ENCODE measurements at regions not wholly inside any gene's neighbourhood (a gene's known extent, or its start where the extent isn't known, plus 50 kb on each side); places are given as distances from the start of the nearest gene placed in this dataset.

- 91% methylated on average over 10 of the region's 10 CpGs for WGBS
Measured at GRCh38 chr2:128410035-128410757, 91.5 kb upstream of the HS6ST1 start.

More at GRCh38 chr2:128410035-128410757, 91.5 kb upstream of the HS6ST1 start:
- Histone ChIP-seq H3K4me1 (ENCODE audit: control insufficient read depth in 4 of 4, insufficient read depth in 4 of 4, low read length in 3 of 4) (no peaks in the 10 kb centered on the region), H3K27ac (ENCODE audit: low read depth in 1 of 2, low read length in 2 of 2) (no peak overlapping the region), H3K9me3 (ENCODE audit: control insufficient read depth in 4 of 4, low read length in 3 of 4) (no peaks in the 10 kb centered on the region), H3K36me3 (ENCODE audit: control insufficient read depth in 4 of 4, insufficient read depth in 3 of 4, low read depth in 1 of 4, low read length in 3 of 4) (no peaks in the 10 kb centered on the region), H3K27me3 (ENCODE audit: control insufficient read depth in 4 of 4, insufficient read depth in 4 of 4, low read length in 3 of 4) (no peaks in the 10 kb centered on the region), H3K4me3 (ENCODE audit: low read depth in 1 of 3, low read length in 3 of 3) (no peak overlapping the region), H3K9ac (ENCODE audit: low read depth in 1 of 2, low read length in 2 of 2) (no peak overlapping the region)
- TF ChIP-seq, protein P1, sequence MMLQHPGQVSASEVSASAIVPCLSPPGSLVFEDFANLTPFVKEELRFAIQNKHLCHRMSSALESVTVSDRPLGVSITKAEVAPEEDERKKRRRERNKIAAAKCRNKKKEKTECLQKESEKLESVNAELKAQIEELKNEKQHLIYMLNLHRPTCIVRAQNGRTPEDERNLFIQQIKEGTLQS (IDR thresholded peaks at IDR 0.05), result no peak
- no peak for TF ChIP-seq CTCF (IDR thresholded peaks at IDR 0.05; ENCODE audit: low read depth, low read length, missing input control)
- no peak for TF ChIP-seq JUND (IDR thresholded peaks at IDR 0.05)
- TF ChIP-seq, protein P2, sequence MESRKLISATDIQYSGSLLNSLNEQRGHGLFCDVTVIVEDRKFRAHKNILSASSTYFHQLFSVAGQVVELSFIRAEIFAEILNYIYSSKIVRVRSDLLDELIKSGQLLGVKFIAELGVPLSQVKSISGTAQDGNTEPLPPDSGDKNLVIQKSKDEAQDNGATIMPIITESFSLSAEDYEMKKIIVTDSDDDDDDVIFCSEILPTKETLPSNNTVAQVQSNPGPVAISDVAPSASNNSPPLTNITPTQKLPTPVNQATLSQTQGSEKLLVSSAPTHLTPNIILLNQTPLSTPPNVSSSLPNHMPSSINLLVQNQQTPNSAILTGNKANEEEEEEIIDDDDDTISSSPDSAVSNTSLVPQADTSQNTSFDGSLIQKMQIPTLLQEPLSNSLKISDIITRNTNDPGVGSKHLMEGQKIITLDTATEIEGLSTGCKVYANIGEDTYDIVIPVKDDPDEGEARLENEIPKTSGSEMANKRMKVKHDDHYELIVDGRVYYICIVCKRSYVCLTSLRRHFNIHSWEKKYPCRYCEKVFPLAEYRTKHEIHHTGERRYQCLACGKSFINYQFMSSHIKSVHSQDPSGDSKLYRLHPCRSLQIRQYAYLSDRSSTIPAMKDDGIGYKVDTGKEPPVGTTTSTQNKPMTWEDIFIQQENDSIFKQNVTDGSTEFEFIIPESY (IDR thresholded peaks at IDR 0.05), result no peak
- TF ChIP-seq FOXA1 (IDR thresholded peaks at IDR 0.05), result no peak
- TF ChIP-seq, protein P3, sequence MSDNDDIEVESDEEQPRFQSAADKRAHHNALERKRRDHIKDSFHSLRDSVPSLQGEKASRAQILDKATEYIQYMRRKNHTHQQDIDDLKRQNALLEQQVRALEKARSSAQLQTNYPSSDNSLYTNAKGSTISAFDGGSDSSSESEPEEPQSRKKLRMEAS (IDR thresholded peaks at IDR 0.05), result no peak
- no peak for TF ChIP-seq HNF4A (conservative IDR thresholded peaks at IDR 0.05)
- no peak for TF ChIP-seq RXRA (IDR thresholded peaks at IDR 0.05)
- no peak for TF ChIP-seq HNF4G (IDR thresholded peaks at IDR 0.05)
- no peak for TF ChIP-seq TAF1 (conservative IDR thresholded peaks at IDR 0.05)
- no peak for TF ChIP-seq EGR1 (IDR thresholded peaks at IDR 0.05; ENCODE audit: low read depth in 2 of 2)
- TF ChIP-seq NR2F2 (IDR thresholded peaks at IDR 0.05), result no peak
- TF ChIP-seq SP1 (IDR thresholded peaks at IDR 0.05), result no peak
- no peak for TF ChIP-seq FOXA2 (IDR thresholded peaks at IDR 0.05)
- TF ChIP-seq RAD21 (IDR thresholded peaks at IDR 0.05), result no peak
- TF ChIP-seq, protein P4, sequence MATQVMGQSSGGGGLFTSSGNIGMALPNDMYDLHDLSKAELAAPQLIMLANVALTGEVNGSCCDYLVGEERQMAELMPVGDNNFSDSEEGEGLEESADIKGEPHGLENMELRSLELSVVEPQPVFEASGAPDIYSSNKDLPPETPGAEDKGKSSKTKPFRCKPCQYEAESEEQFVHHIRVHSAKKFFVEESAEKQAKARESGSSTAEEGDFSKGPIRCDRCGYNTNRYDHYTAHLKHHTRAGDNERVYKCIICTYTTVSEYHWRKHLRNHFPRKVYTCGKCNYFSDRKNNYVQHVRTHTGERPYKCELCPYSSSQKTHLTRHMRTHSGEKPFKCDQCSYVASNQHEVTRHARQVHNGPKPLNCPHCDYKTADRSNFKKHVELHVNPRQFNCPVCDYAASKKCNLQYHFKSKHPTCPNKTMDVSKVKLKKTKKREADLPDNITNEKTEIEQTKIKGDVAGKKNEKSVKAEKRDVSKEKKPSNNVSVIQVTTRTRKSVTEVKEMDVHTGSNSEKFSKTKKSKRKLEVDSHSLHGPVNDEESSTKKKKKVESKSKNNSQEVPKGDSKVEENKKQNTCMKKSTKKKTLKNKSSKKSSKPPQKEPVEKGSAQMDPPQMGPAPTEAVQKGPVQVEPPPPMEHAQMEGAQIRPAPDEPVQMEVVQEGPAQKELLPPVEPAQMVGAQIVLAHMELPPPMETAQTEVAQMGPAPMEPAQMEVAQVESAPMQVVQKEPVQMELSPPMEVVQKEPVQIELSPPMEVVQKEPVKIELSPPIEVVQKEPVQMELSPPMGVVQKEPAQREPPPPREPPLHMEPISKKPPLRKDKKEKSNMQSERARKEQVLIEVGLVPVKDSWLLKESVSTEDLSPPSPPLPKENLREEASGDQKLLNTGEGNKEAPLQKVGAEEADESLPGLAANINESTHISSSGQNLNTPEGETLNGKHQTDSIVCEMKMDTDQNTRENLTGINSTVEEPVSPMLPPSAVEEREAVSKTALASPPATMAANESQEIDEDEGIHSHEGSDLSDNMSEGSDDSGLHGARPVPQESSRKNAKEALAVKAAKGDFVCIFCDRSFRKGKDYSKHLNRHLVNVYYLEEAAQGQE (IDR thresholded peaks at IDR 0.05), result no peak
- TF ChIP-seq GABPA (IDR thresholded peaks at IDR 0.05 in 1 of 2, conservative IDR thresholded peaks at IDR 0.05 in 1 of 2), result no peak
- no peak for TF ChIP-seq YY1 (IDR thresholded peaks at IDR 0.05)
- DNase-seq (ENCODE audit: low spot score), result peak; percentile 21

Data from liver (tissue), 8 donors.